Retinal pigment epithelial cell (primary cell): ENCODE measurements at regions not wholly inside any gene's neighbourhood (a gene's known extent, or its start where the extent isn't known, plus 50 kb on each side); places are given as distances from the start of the nearest gene placed in this dataset.

Experiments
- DNase-seq: peaks from one replicate; pipeline ENCODE4 v3.0.0-alpha.2; 2010; ENCODE audit warnings: low read depth
- H3K4me3 ChIP-seq: 2 replicates; pipeline ENCODE4 v1.5.1; 2011; ENCODE audit warnings: mild to moderate bottlenecking, low read length, control low read depth, moderate library complexity
- TF ChIP-seq, protein P1 (sequence below): conservative IDR thresholded peaks from 2 replicates; pipeline ENCODE4 v1.5.1; 2011; ENCODE audit warnings: low read depth, low read length, control low read depth, inconsistent platforms

- H3K4me3 ChIP-seq, result no peak overlapping the region
- TF ChIP-seq, protein P1, sequence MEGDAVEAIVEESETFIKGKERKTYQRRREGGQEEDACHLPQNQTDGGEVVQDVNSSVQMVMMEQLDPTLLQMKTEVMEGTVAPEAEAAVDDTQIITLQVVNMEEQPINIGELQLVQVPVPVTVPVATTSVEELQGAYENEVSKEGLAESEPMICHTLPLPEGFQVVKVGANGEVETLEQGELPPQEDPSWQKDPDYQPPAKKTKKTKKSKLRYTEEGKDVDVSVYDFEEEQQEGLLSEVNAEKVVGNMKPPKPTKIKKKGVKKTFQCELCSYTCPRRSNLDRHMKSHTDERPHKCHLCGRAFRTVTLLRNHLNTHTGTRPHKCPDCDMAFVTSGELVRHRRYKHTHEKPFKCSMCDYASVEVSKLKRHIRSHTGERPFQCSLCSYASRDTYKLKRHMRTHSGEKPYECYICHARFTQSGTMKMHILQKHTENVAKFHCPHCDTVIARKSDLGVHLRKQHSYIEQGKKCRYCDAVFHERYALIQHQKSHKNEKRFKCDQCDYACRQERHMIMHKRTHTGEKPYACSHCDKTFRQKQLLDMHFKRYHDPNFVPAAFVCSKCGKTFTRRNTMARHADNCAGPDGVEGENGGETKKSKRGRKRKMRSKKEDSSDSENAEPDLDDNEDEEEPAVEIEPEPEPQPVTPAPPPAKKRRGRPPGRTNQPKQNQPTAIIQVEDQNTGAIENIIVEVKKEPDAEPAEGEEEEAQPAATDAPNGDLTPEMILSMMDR, result no peak
- no peak for DNase-seq
These were observed 288.3 kb upstream of the HABP2 start for GRCh38 chr10:113264333-113265131.

- TF ChIP-seq, protein P1, result no peak
- H3K4me3 ChIP-seq, result no peak overlapping the region
- DNase-seq, result no peak
These were observed 286.7 kb upstream of the HABP2 start for GRCh38 chr10:113266147-113266546.

GRCh38 chr10:113267619-113268562, 285.0 kb upstream of the HABP2 start:
- no peak for DNase-seq
- no peak overlapping the region for H3K4me3 ChIP-seq
- TF ChIP-seq, protein P1, result no peak

DNA sequence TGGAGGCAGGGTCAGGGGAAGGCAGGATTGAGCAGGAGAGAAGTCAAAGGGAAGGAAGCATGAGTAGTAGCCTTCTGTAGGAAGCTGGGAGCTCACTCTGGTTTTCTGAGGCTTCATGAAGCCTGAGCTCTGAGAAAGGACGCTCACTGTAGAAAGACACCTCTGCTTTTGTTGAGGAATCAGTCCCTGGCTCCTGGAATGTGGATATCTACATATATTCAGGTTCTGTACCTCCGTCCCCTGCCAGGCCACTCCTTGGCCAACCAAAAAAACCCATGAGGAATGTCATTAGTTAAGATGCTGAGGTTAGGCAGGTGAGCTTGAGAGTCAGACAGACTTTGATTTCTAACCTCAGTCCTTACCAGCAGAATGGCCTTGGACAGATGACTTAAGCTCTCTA, 283.5 kb upstream of the HABP2 start:
- TF ChIP-seq, protein P1, result no peak
- no peak for DNase-seq
- no peak overlapping the region for H3K4me3 ChIP-seq

- DNase-seq, result no peak
- H3K4me3 ChIP-seq, result no peak overlapping the region
- TF ChIP-seq, protein P1, result no peak
These were observed 280.3 kb upstream of the HABP2 start for GRCh38 chr10:113272511-113272910.

GRCh38 chr10:113273181-113274163, 279.4 kb upstream of the HABP2 start:
- no peak overlapping the region for H3K4me3 ChIP-seq
- DNase-seq, result no peak
- TF ChIP-seq, protein P1, result no peak
